ENCODE measurements at regions not wholly inside any gene's neighbourhood (a gene's known extent, or its start where the extent isn't known, plus 50 kb on each side); places are given as distances from the start of the nearest gene placed in this dataset.

GRCh38 chr17:51387582-51387981 lies 127.2 kb downstream of the UTP18 start:
- H3F3A ChIP-seq (ENCODE audit: insufficient read depth): no peaks in the 10 kb centered on the region
- H3K9me2 ChIP-seq (replicated peaks; ENCODE audit: insufficient read depth, low read length): no peaks in the 10 kb centered on the region
- H3K4me3 ChIP-seq (ENCODE audit: insufficient read depth, low read length, poor library complexity, severe bottlenecking): no peak overlapping the region
- no peaks in the 10 kb centered on the region for H3K9me3 ChIP-seq (ENCODE audit: insufficient read depth, low read length)
- no peaks in the 10 kb centered on the region for H4K20me1 ChIP-seq (ENCODE audit: low read depth, low read length)
- H3K9ac ChIP-seq (ENCODE audit: low read length): no peak overlapping the region
- no peak overlapping the region for H2AFZ ChIP-seq (ENCODE audit: low read depth, low read length, severe bottlenecking)
- no peaks in the 10 kb centered on the region for H3K36me3 ChIP-seq (ENCODE audit: low read length)
- H3K27ac ChIP-seq (ENCODE audit: low read depth, low read length): no peak overlapping the region
- no peak for TF ChIP-seq CTCF (IDR thresholded peaks at IDR 0.05; ENCODE audit: insufficient read depth, low read length, poor library complexity, severe bottlenecking)
- no peak for TF ChIP-seq EZH2phosphoT487 (conservative IDR thresholded peaks at IDR 0.05; ENCODE audit: low read length)
- H3K79me2 ChIP-seq (ENCODE audit: insufficient read depth, low read length): no peaks in the 10 kb centered on the region
- H3K4me2 ChIP-seq (ENCODE audit: low read depth, low read length, poor library complexity, severe bottlenecking): no peak overlapping the region
- H3K27me3 ChIP-seq (ENCODE audit: low read length): no peaks in the 10 kb centered on the region

- H3K79me2 ChIP-seq (ENCODE audit: insufficient read depth, low read length): no peaks in the 10 kb centered on the region
- TF ChIP-seq CTCF (IDR thresholded peaks at IDR 0.05; ENCODE audit: insufficient read depth, low read length, poor library complexity, severe bottlenecking) (no peak), EZH2phosphoT487 (conservative IDR thresholded peaks at IDR 0.05; ENCODE audit: low read length) (no peak)
- no peak overlapping the region for H3K4me3 ChIP-seq (ENCODE audit: insufficient read depth, low read length, poor library complexity, severe bottlenecking)
- H3K27ac ChIP-seq (ENCODE audit: low read depth, low read length): no peak overlapping the region
- no peak overlapping the region for H3K9ac ChIP-seq (ENCODE audit: low read length)
- H3K4me2 ChIP-seq (ENCODE audit: low read depth, low read length, poor library complexity, severe bottlenecking): no peak overlapping the region
- no peak overlapping the region for H2AFZ ChIP-seq (ENCODE audit: low read depth, low read length, severe bottlenecking)
- no peaks in the 10 kb centered on the region for H3F3A ChIP-seq (ENCODE audit: insufficient read depth)
- no peaks in the 10 kb centered on the region for H4K20me1 ChIP-seq (ENCODE audit: low read depth, low read length)
- H3K9me3 ChIP-seq (ENCODE audit: insufficient read depth, low read length): no peaks in the 10 kb centered on the region
- no peaks in the 10 kb centered on the region for H3K36me3 ChIP-seq (ENCODE audit: low read length)
- H3K27me3 ChIP-seq (ENCODE audit: low read length): no peaks in the 10 kb centered on the region
- no peaks in the 10 kb centered on the region for H3K9me2 ChIP-seq (replicated peaks; ENCODE audit: insufficient read depth, low read length)
Measured at GRCh38 chr17:51387986-51388385, 127.6 kb downstream of the UTP18 start.

- no peaks in the 10 kb centered on the region for H3K27me3 ChIP-seq (ENCODE audit: low read length)
- H3K36me3 ChIP-seq (ENCODE audit: low read length): no peaks in the 10 kb centered on the region
- no peak overlapping the region for H3K9ac ChIP-seq (ENCODE audit: low read length)
- no peak overlapping the region for H2AFZ ChIP-seq (ENCODE audit: low read depth, low read length, severe bottlenecking)
- no peak overlapping the region for H3K27ac ChIP-seq (ENCODE audit: low read depth, low read length)
- no peak for TF ChIP-seq EZH2phosphoT487 (conservative IDR thresholded peaks at IDR 0.05; ENCODE audit: low read length)
- TF ChIP-seq CTCF (IDR thresholded peaks at IDR 0.05; ENCODE audit: insufficient read depth, low read length, poor library complexity, severe bottlenecking): no peak
- no peaks in the 10 kb centered on the region for H3K9me2 ChIP-seq (replicated peaks; ENCODE audit: insufficient read depth, low read length)
- no peaks in the 10 kb centered on the region for H4K20me1 ChIP-seq (ENCODE audit: low read depth, low read length)
- no peaks in the 10 kb centered on the region for H3K79me2 ChIP-seq (ENCODE audit: insufficient read depth, low read length)
- H3K4me2 ChIP-seq (ENCODE audit: low read depth, low read length, poor library complexity, severe bottlenecking): no peak overlapping the region
- no peaks in the 10 kb centered on the region for H3K9me3 ChIP-seq (ENCODE audit: insufficient read depth, low read length)
- H3F3A ChIP-seq (ENCODE audit: insufficient read depth): no peaks in the 10 kb centered on the region
- H3K4me3 ChIP-seq (ENCODE audit: insufficient read depth, low read length, poor library complexity, severe bottlenecking): no peak overlapping the region
Measured at GRCh38 chr17:51389875-51390274, 129.5 kb downstream of the UTP18 start.
